Fibroblast of lung (primary cell): ENCODE measurements at regions not wholly inside any gene's neighbourhood (a gene's known extent, or its start where the extent isn't known, plus 50 kb on each side); places are given as distances from the start of the nearest gene placed in this dataset.

Source experiments
- DNase-seq, 2 donors: peaks; one replicate each; pipeline versions ENCODE4 v3.0.0 to v3.0.0-alpha.2; 2010; ENCODE audit warnings: low read depth in 2 of 2
- H2AFZ ChIP-seq: 2 replicates; pipeline ENCODE4 v1.5.1; 2012; ENCODE audit warnings: low read length, control low read depth, inconsistent platforms
- H3K27ac ChIP-seq: 2 replicates; pipeline ENCODE4 v1.5.1; 2011; ENCODE audit warnings: low read length, control low read depth; ENCODE audit not compliant: insufficient read depth
- H3K27me3 ChIP-seq: 2 replicates; pipeline ENCODE4 v1.5.1; 2011; ENCODE audit warnings: mild to moderate bottlenecking, low read length; ENCODE audit not compliant: control insufficient read depth, insufficient read depth
- H3K36me3 ChIP-seq: 2 replicates; pipeline ENCODE4 v1.5.1; 2011; ENCODE audit warnings: low read length; ENCODE audit not compliant: control insufficient read depth, insufficient read depth
- H3K4me1 ChIP-seq: 2 replicates; pipeline ENCODE4 v1.5.1; 2011; ENCODE audit warnings: low read length; ENCODE audit not compliant: control insufficient read depth, insufficient read depth; ENCODE audit errors: extremely low read depth
- H3K4me2 ChIP-seq: 2 replicates; pipeline ENCODE4 v1.5.1; 2011; ENCODE audit warnings: low read length, control low read depth; ENCODE audit not compliant: insufficient read depth; ENCODE audit errors: extremely low read depth
- H3K4me3 ChIP-seq, 4 experiments: fragments of 200-600 bp in 1 of 4; sonication (generic) in 1 of 4; replicated peaks in 1 of 4; 2 replicates each; pipeline ENCODE4 v1.5.1; 2011 to 2016; ENCODE audit warnings: low read length in 4 of 4, low read depth in 3 of 4, mild to moderate bottlenecking in 3 of 4, control low read depth in 2 of 4, inconsistent platforms in 1 of 4, mixed read lengths in 1 of 4; ENCODE audit not compliant: insufficient read depth in 1 of 4; ENCODE audit errors: control extremely low read depth in 1 of 4
- H3K79me2 ChIP-seq: 2 replicates; pipeline ENCODE4 v1.5.1; 2012; ENCODE audit warnings: mild to moderate bottlenecking, low read length, inconsistent platforms; ENCODE audit not compliant: control insufficient read depth, insufficient read depth
- H3K9ac ChIP-seq: 2 replicates; pipeline ENCODE4 v1.5.1; 2011; ENCODE audit warnings: mild to moderate bottlenecking, low read length, control low read depth; ENCODE audit not compliant: insufficient read depth
- H3K9me3 ChIP-seq: 2 replicates; pipeline ENCODE4 v1.5.1; 2012; ENCODE audit warnings: low read depth, low read length; ENCODE audit not compliant: control insufficient read depth, insufficient read depth
- H4K20me1 ChIP-seq: 2 replicates; pipeline ENCODE4 v1.5.1; 2011; ENCODE audit warnings: low read length; ENCODE audit not compliant: control insufficient read depth, insufficient read depth; ENCODE audit errors: extremely low read depth
- CTCF ChIP-seq, 2 donors: IDR thresholded peaks in 1 of 2; conservative IDR thresholded peaks in 1 of 2; 1 replicate in 1 of 2; 2 replicates in 1 of 2; pipeline ENCODE4 v1.5.1; 2011 to 2012; ENCODE audit warnings: low read length in 2 of 2, control low read depth in 1 of 2, inconsistent platforms in 1 of 2, low read depth in 1 of 2, mild to moderate bottlenecking in 1 of 2
- EZH2 ChIP-seq: IDR thresholded peaks from 2 replicates; pipeline ENCODE4 v1.5.1; 2012; ENCODE audit warnings: low read length, control low read depth, mild to moderate bottlenecking; ENCODE audit errors: missing control alignments

- no peak overlapping the region for H3K4me3 ChIP-seq
- no peaks in the 10 kb centered on the region for H3K4me1 ChIP-seq
- no peaks in the 10 kb centered on the region for H4K20me1 ChIP-seq
- H3K4me2 ChIP-seq = no peak overlapping the region
- H3K9me3 ChIP-seq = no peaks in the 10 kb centered on the region
- H3K79me2 ChIP-seq = no peaks in the 10 kb centered on the region
- no peaks in the 10 kb centered on the region for H3K27me3 ChIP-seq
- TF ChIP-seq CTCF (conservative IDR thresholded peaks at IDR 0.05 in 1 of 2, IDR thresholded peaks at IDR 0.05 in 1 of 2; ENCODE audit: low read depth in 1 of 2, low read length in 2 of 2) (no peak), EZH2 (no peak)
- no peak overlapping the region for H3K27ac ChIP-seq
- no peak overlapping the region for H2AFZ ChIP-seq
- no peak for DNase-seq
- no peaks in the 10 kb centered on the region for H3K36me3 ChIP-seq
- no peak overlapping the region for H3K9ac ChIP-seq
Measured at GRCh38 chr2:221293949-221294742, 278.0 kb downstream of the EPHA4 start.

- no peak overlapping the region for H3K9ac ChIP-seq
- no peak overlapping the region for H3K4me3 ChIP-seq
- H3K27me3 ChIP-seq = no peaks in the 10 kb centered on the region
- no peaks in the 10 kb centered on the region for H3K4me1 ChIP-seq
- no peak overlapping the region for H2AFZ ChIP-seq
- no peak for DNase-seq
- no peaks in the 10 kb centered on the region for H3K79me2 ChIP-seq
- no peaks in the 10 kb centered on the region for H4K20me1 ChIP-seq
- no peak overlapping the region for H3K27ac ChIP-seq
- TF ChIP-seq EZH2 (no peak), CTCF (conservative IDR thresholded peaks at IDR 0.05 in 1 of 2, IDR thresholded peaks at IDR 0.05 in 1 of 2; ENCODE audit: low read depth in 1 of 2, low read length in 2 of 2) (no peak)
- no peak overlapping the region for H3K4me2 ChIP-seq
- H3K36me3 ChIP-seq = no peaks in the 10 kb centered on the region
- no peaks in the 10 kb centered on the region for H3K9me3 ChIP-seq
Measured at GRCh38 chr2:221304916-221305315, 267.2 kb downstream of the EPHA4 start.

GRCh38 chr2:221308507-221309066, 263.5 kb downstream of the EPHA4 start:
- Histone ChIP-seq H3K9me3 (no peaks in the 10 kb centered on the region), H2AFZ (no peak overlapping the region), H3K79me2 (no peaks in the 10 kb centered on the region), H4K20me1 (no peaks in the 10 kb centered on the region), H3K27ac (no peak overlapping the region), H3K4me1 (no peaks in the 10 kb centered on the region), H3K27me3 (no peaks in the 10 kb centered on the region), H3K9ac (no peak overlapping the region), H3K36me3 (no peaks in the 10 kb centered on the region), H3K4me3 (no peak overlapping the region), H3K4me2 (no peak overlapping the region)
- TF ChIP-seq CTCF (conservative IDR thresholded peaks at IDR 0.05 in 1 of 2, IDR thresholded peaks at IDR 0.05 in 1 of 2; ENCODE audit: low read depth in 1 of 2, low read length in 2 of 2) (no peak), EZH2 (no peak)
- no peak for DNase-seq
